RKO (cell line): ENCODE measurements at regions not wholly inside any gene's neighbourhood (a gene's known extent, or its start where the extent isn't known, plus 50 kb on each side); places are given as distances from the start of the nearest gene placed in this dataset.
A peak's percentile ranks its signal among the peaks of the same experiment; 100 is the strongest.

Experiments
- DNase-seq: peaks from one replicate; pipeline ENCODE4 v3.0.0-alpha.2; 2016; ENCODE audit warnings: low spot score

GRCh38 chr7:110051372-110051771 lies 1039.6 kb upstream of the LRRN3 start:
- DNase-seq: no peak

GRCh38 chr7:110056331-110056730 lies 1034.6 kb upstream of the LRRN3 start:
- DNase-seq: no peak

- no peak for DNase-seq
Observed at GRCh38 chr7:110058401-110058800, 1032.5 kb upstream of the LRRN3 start.

GRCh38 chr7:110061387-110061786 lies 1029.5 kb upstream of the LRRN3 start:
- no peak for DNase-seq

- DNase-seq: no peak
Observed at GRCh38 chr7:110065121-110065520, 1025.8 kb upstream of the LRRN3 start.

- no peak for DNase-seq
Observed at GRCh38 chr7:110066843-110067242, 1024.1 kb upstream of the LRRN3 start.

GRCh38 chr7:110071192-110071591 lies 1019.7 kb upstream of the LRRN3 start:
- DNase-seq: no peak

GRCh38 chr7:110075450-110075849 lies 1015.5 kb upstream of the LRRN3 start:
- no peak for DNase-seq

- DNase-seq: no peak
Observed at GRCh38 chr7:110076194-110076593, 1014.7 kb upstream of the LRRN3 start.

GRCh38 chr7:110084181-110084807 lies 1006.6 kb upstream of the LRRN3 start:
- DNase-seq: no peak

GRCh38 chr7:110090110-110090820 lies 1000.7 kb upstream of the LRRN3 start:
- peak; percentile 65 for DNase-seq

- DNase-seq: no peak
Observed at GRCh38 chr7:110095372-110096052, 995.4 kb upstream of the LRRN3 start.

GRCh38 chr7:110104243-110104642 lies 986.7 kb upstream of the LRRN3 start:
- DNase-seq: no peak

GRCh38 chr7:110105307-110105706 lies 985.6 kb upstream of the LRRN3 start:
- DNase-seq: no peak

- DNase-seq: no peak
Observed at GRCh38 chr7:110105840-110106239, 985.1 kb upstream of the LRRN3 start.

- DNase-seq: peak; percentile 38
Observed at GRCh38 chr7:110119883-110120581, 970.9 kb upstream of the LRRN3 start.

GRCh38 chr7:110129159-110129558 lies 961.8 kb upstream of the LRRN3 start:
- DNase-seq: no peak

- DNase-seq: peak; percentile 45
Observed at GRCh38 chr7:110130669-110131068, 960.3 kb upstream of the LRRN3 start.

GRCh38 chr7:110131344-110131743 lies 959.6 kb upstream of the LRRN3 start:
- DNase-seq: no peak

- no peak for DNase-seq
Observed at GRCh38 chr7:110139056-110139455, 951.9 kb upstream of the LRRN3 start.

GRCh38 chr7:110142939-110143526 lies 947.9 kb upstream of the LRRN3 start:
- DNase-seq: no peak

- no peak for DNase-seq
Observed at GRCh38 chr7:110144599-110144998, 946.3 kb upstream of the LRRN3 start.
